IMR-90 (cell line): ENCODE measurements at regions not wholly inside any gene's neighbourhood (a gene's known extent, or its start where the extent isn't known, plus 50 kb on each side); places are given as distances from the start of the nearest gene placed in this dataset.

ENCODE experiments used
- ATAC-seq: fragments of 200-7000 bp; cut with Tn5 transposase; 2 replicates; pipeline ENCODE4 v1.9.1; 2020; ENCODE audit warnings: low read depth, mild to moderate bottlenecking, moderate library complexity
- BruUV-seq: library from RNA; stranded (reverse); fragments of 400-500 nt; replicated peaks from 2 replicates; lab custom pipeline; 2021; lab: Mats Ljungman, UMichigan
- CTCF ChIA-PET: fragments of 300-600 bp; formaldehyde crosslinking; extraction: SDS; loops from one replicate; lab custom pipeline; 2021; ENCODE audit warnings: antibody characterized with exemption; lab: Yijun Ruan, JAX
- POLR2A ChIA-PET: fragments of 300-600 bp; sonication (Branson Sonifier 250); formaldehyde crosslinking; loops from one replicate; lab custom pipeline; 2022; ENCODE audit warnings: antibody characterized with exemption; ENCODE audit not compliant: unreplicated experiment; lab: Charles Lee
- DNase-seq: peaks from one replicate; pipeline ENCODE4 v3.0.0; 2013
- H2AFZ ChIP-seq: replicated peaks from 2 replicates; pipeline ENCODE3; 2013; ENCODE audit warnings: low read length, mild to moderate bottlenecking; ENCODE audit not compliant: poor library complexity
- H2AK5ac ChIP-seq: 2 replicates; pipeline ENCODE4 v1.6.1; 2013; ENCODE audit warnings: low read depth, low read length, inconsistent platforms
- H2AK9ac ChIP-seq: replicated peaks from 2 replicates; pipeline ENCODE3; 2013; ENCODE audit warnings: mild to moderate bottlenecking, low read depth, low read length, moderate library complexity; ENCODE audit not compliant: poor library complexity
- H2BK120ac ChIP-seq: 2 replicates; pipeline ENCODE4 v1.6.1; 2013; ENCODE audit warnings: low read depth, low read length, inconsistent platforms
- H2BK15ac ChIP-seq: 3 replicates; pipeline ENCODE4 v1.6.1; 2013; ENCODE audit warnings: low read depth, low read length, inconsistent platforms
- H2BK20ac ChIP-seq: 2 replicates; pipeline ENCODE4 v1.6.1; 2013; ENCODE audit warnings: low read depth, mild to moderate bottlenecking, inconsistent platforms, low read length, moderate library complexity
- H2BK5ac ChIP-seq: 2 replicates; pipeline ENCODE4 v1.6.1; 2013; ENCODE audit warnings: mild to moderate bottlenecking, low read depth, low read length, inconsistent platforms; ENCODE audit not compliant: poor library complexity, severe bottlenecking
- H3K14ac ChIP-seq: replicated peaks from 2 replicates; pipeline ENCODE4 v1.6.1; 2013; ENCODE audit warnings: low read depth, low read length, inconsistent platforms
- H3K18ac ChIP-seq: 2 replicates; pipeline ENCODE4 v1.6.1; 2013; ENCODE audit warnings: low read depth, low read length, control low read depth
- H3K23ac ChIP-seq: 2 replicates; pipeline ENCODE4 v1.6.1; 2013; ENCODE audit warnings: low read depth, low read length, inconsistent platforms
- H3K27ac ChIP-seq: 2 replicates; pipeline ENCODE4 v1.5.1; 2013; ENCODE audit warnings: mild to moderate bottlenecking, control low read depth, low read length; ENCODE audit not compliant: insufficient read depth
- H3K27me3 ChIP-seq: 2 replicates; pipeline ENCODE4 v1.6.1; 2013; ENCODE audit warnings: low read length; ENCODE audit not compliant: control insufficient read depth, insufficient read depth
- H3K36me3 ChIP-seq: 2 replicates; pipeline ENCODE4 v1.6.1; 2013; ENCODE audit warnings: low read length, mixed read lengths; ENCODE audit not compliant: control insufficient read depth, insufficient read depth
- H3K4ac ChIP-seq: 2 replicates; pipeline ENCODE4 v1.6.1; 2013; ENCODE audit warnings: low read depth, low read length, inconsistent platforms
- H3K4me1 ChIP-seq: 2 replicates; pipeline ENCODE4 v1.6.1; 2013; ENCODE audit warnings: low read length, mixed read lengths; ENCODE audit not compliant: control insufficient read depth, insufficient read depth
- H3K4me2 ChIP-seq: 2 replicates; pipeline ENCODE4 v1.6.1; 2013; ENCODE audit warnings: low read depth, mild to moderate bottlenecking, control low read depth, low read length, moderate library complexity
- H3K4me3 ChIP-seq: 2 replicates; pipeline ENCODE4 v1.5.1; 2013; ENCODE audit warnings: low read depth, mild to moderate bottlenecking, control low read depth, low read length, moderate library complexity; ENCODE audit not compliant: insufficient read depth
- H3K56ac ChIP-seq: 2 replicates; pipeline ENCODE4 v1.6.1; 2013; ENCODE audit warnings: low read length, inconsistent platforms; ENCODE audit not compliant: insufficient read depth; ENCODE audit errors: extremely low read depth
- H3K79me1 ChIP-seq, 2 experiments: 2 replicates each; pipeline ENCODE4 v1.6.1; 2013; ENCODE audit warnings: low read length in 2 of 2, inconsistent platforms in 1 of 2, low read depth in 1 of 2
- H3K9ac ChIP-seq: 2 replicates; pipeline ENCODE4 v1.6.1; 2013; ENCODE audit warnings: low read depth, low read length, control low read depth
- H3K9me1 ChIP-seq: 2 replicates; pipeline ENCODE4 v1.6.1; 2013; ENCODE audit warnings: low read length, inconsistent platforms; ENCODE audit not compliant: insufficient read depth
- H3K9me3 ChIP-seq: 2 replicates; pipeline ENCODE4 v1.6.1; 2013; ENCODE audit warnings: low read length; ENCODE audit not compliant: control insufficient read depth, insufficient read depth
- H4K20me1 ChIP-seq: 2 replicates; pipeline ENCODE4 v1.6.1; 2013; ENCODE audit warnings: low read length, inconsistent platforms; ENCODE audit not compliant: insufficient read depth
- H4K5ac ChIP-seq: 2 replicates; pipeline ENCODE4 v1.6.1; 2013; ENCODE audit warnings: mild to moderate bottlenecking, low read depth, low read length, control low read depth
- H4K8ac ChIP-seq, 2 experiments: 2 replicates each; pipeline ENCODE4 v1.6.1; 2013; ENCODE audit warnings: low read depth in 2 of 2, low read length in 2 of 2, control low read depth in 1 of 2, inconsistent platforms in 1 of 2
- H4K91ac ChIP-seq: 2 replicates; pipeline ENCODE4 v1.6.1; 2013; ENCODE audit warnings: low read depth, low read length, inconsistent platforms; ENCODE audit not compliant: insufficient read depth
- CTCF ChIP-seq: conservative IDR thresholded peaks from 2 replicates; pipeline ENCODE4 v1.5.1; 2012; ENCODE audit warnings: mild to moderate bottlenecking, low read depth, low read length, improper control_type of control experiment
- FOS ChIP-seq: fragments of 150-350 bp; IDR thresholded peaks from 2 replicates; pipeline ENCODE4 v1.6.1; 2016; ENCODE audit warnings: low read depth, low read length
- POLR2A ChIP-seq: IDR thresholded peaks from 2 replicates; pipeline ENCODE4 v1.6.1; 2012; ENCODE audit warnings: mild to moderate bottlenecking, low read depth, low read length
- RAD21 ChIP-seq: IDR thresholded peaks from 2 replicates; pipeline ENCODE4 v1.6.1; 2012; ENCODE audit warnings: low read length, improper control_type of control experiment
- WGBS, 2 experiments: methylation state at CpG; one replicate each; pipeline versions ENCODE4 v1.1.5 to v1.1.7; 2013; ENCODE audit warnings: missing lambda C conversion rate in 2 of 2; ENCODE audit not compliant: insufficient read length in 1 of 2; ENCODE audit errors: extremely low coverage in 2 of 2; 5-methylcytosine and 5-hydroxymethylcytosine counted together
- dilution Hi-C: fragments of 300-500 bp; cut with HindIII; formaldehyde crosslinking; loops from one replicate; pipeline ENCODE4 v1.14.3; 2018; ENCODE audit warnings: low sequenced_read_pairs; ENCODE audit not compliant: unreplicated experiment
- in situ Hi-C: fragments of 300-500 bp; cut with MboI; formaldehyde crosslinking; loops from 3 replicates; pipeline ENCODE4 v1.14.3; 2019; ENCODE audit warnings: low sequenced_read_pairs, inconsistent platforms, mixed read lengths
- intact Hi-C: fragments of 100-400 bp; cut with micrococcal nuclease; formaldehyde crosslinking; loops from 2 replicates; pipeline ENCODE4 v1.10.0; 2022
- TF ChIP-seq, protein P1 (sequence below): fragments of 150-350 bp; IDR thresholded peaks from 2 replicates; pipeline ENCODE4 v1.6.1; 2017; ENCODE audit warnings: mild to moderate bottlenecking, antibody characterized with exemption, low read length, low read depth

- Histone ChIP-seq H2BK5ac (no peak overlapping the region), H3K4me1 (no peaks in the 10 kb centered on the region), H3K9me3 (peaks cover 9% of the 10 kb centered on the region), H2BK120ac (no peak overlapping the region), H3K36me3 (no peaks in the 10 kb centered on the region), H3K9ac (no peak overlapping the region), H2BK15ac (no peak overlapping the region), H3K23ac (no peak overlapping the region), H4K20me1 (no peaks in the 10 kb centered on the region), H4K5ac (no peak overlapping the region), H3K18ac (no peak overlapping the region), H2AK9ac (no peak overlapping the region), H4K91ac (no peak overlapping the region), H2AK5ac (no peak overlapping the region), H2AFZ (no peak overlapping the region), H3K4ac (no peak overlapping the region), H3K79me1 (no peaks in the 10 kb centered on the region), H3K14ac (no peak overlapping the region), H3K27me3 (no peaks in the 10 kb centered on the region), H3K27ac (no peak overlapping the region), H3K4me3 (no peak overlapping the region), H4K8ac (no peak overlapping the region), H3K4me2 (no peak overlapping the region), H3K56ac (no peak overlapping the region), H2BK20ac (no peak overlapping the region), H3K9me1 (no peaks in the 10 kb centered on the region)
- TF ChIP-seq RAD21 (no peak), CTCF (no peak), FOS (no peak), POLR2A (no peak)
- TF ChIP-seq, protein P1, sequence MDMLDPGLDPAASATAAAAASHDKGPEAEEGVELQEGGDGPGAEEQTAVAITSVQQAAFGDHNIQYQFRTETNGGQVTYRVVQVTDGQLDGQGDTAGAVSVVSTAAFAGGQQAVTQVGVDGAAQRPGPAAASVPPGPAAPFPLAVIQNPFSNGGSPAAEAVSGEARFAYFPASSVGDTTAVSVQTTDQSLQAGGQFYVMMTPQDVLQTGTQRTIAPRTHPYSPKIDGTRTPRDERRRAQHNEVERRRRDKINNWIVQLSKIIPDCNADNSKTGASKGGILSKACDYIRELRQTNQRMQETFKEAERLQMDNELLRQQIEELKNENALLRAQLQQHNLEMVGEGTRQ = no peak
- dilution Hi-C loops = no loop called here
- ATAC-seq = no peak
- WGBS, 2 experiments = 9% methylated on average over 2 of the region's 4 CpGs; no CpG with 5 or more reads in 1 of the 2 experiments
- POLR2A ChIA-PET = no interaction called here
- CTCF ChIA-PET = no interaction called here
- intact Hi-C loops = no loop called here
- no peak for DNase-seq
- no TSS peak for BruUV-seq
- in situ Hi-C loops = no loop called here
Measured at GRCh38 chr3:34862456-34862855, 776.9 kb upstream of the ARPP21 start.
